NT2/D1 (cell line): ENCODE measurements at regions not wholly inside any gene's neighbourhood (a gene's known extent, or its start where the extent isn't known, plus 50 kb on each side); places are given as distances from the start of the nearest gene placed in this dataset.

Source experiments
- DNase-seq: peaks from one replicate; pipeline ENCODE4 v3.0.0-alpha.2; 2011; ENCODE audit warnings: low read depth, low spot score
- H3K27me3 ChIP-seq: 2 replicates; pipeline ENCODE4 v1.6.0; 2011; ENCODE audit warnings: mild to moderate bottlenecking; ENCODE audit not compliant: insufficient read length, insufficient read depth
- H3K36me3 ChIP-seq: 2 replicates; pipeline ENCODE4 v1.6.1; 2011; ENCODE audit warnings: mild to moderate bottlenecking, low read length, mixed read lengths; ENCODE audit not compliant: insufficient read depth, insufficient read length
- H3K4me1 ChIP-seq: 2 replicates; pipeline ENCODE4 v1.5.1; 2011; ENCODE audit not compliant: insufficient read depth, insufficient read length
- H3K4me3 ChIP-seq: 2 replicates; pipeline ENCODE4 v1.5.1; 2011; ENCODE audit warnings: low read depth; ENCODE audit not compliant: insufficient read length
- H3K9ac ChIP-seq: 2 replicates; pipeline ENCODE4 v1.6.0; 2011; ENCODE audit warnings: low read depth; ENCODE audit not compliant: insufficient read length
- H3K9me3 ChIP-seq: 2 replicates; pipeline ENCODE4 v1.5.1; 2011; ENCODE audit warnings: mild to moderate bottlenecking, low read length; ENCODE audit not compliant: insufficient read depth
- SUZ12 ChIP-seq: IDR thresholded peaks from 2 replicates; pipeline ENCODE4 v1.6.1; 2011; ENCODE audit not compliant: insufficient read length, insufficient read depth; ENCODE audit errors: extremely low read depth
- YY1 ChIP-seq: IDR thresholded peaks from 2 replicates; pipeline ENCODE4 v1.6.1; 2011; ENCODE audit not compliant: insufficient read length, insufficient read depth
- ZNF274 ChIP-seq: IDR thresholded peaks from 2 replicates; pipeline ENCODE4 v1.6.1; 2011; ENCODE audit warnings: mild to moderate bottlenecking, low read depth, low read length

- no peak for TF ChIP-seq SUZ12
- TF ChIP-seq YY1, result no peak
- TF ChIP-seq ZNF274, result no peak
- H3K27me3 ChIP-seq, result no peaks in the 10 kb centered on the region
- H3K9ac ChIP-seq, result no peak overlapping the region
- H3K9me3 ChIP-seq, result 0 out of 2 replicates have a peak, but pooled peaks cover 3% of the 10 kb centered on the region
- H3K4me3 ChIP-seq, result no peak overlapping the region
- no peak for DNase-seq
- H3K4me1 ChIP-seq, result peaks cover 15% of the 10 kb centered on the region
- no peaks in the 10 kb centered on the region for H3K36me3 ChIP-seq
These were observed 174.9 kb downstream of the ETS2 start for GRCh38 chr21:38980416-38981313.

DNA sequence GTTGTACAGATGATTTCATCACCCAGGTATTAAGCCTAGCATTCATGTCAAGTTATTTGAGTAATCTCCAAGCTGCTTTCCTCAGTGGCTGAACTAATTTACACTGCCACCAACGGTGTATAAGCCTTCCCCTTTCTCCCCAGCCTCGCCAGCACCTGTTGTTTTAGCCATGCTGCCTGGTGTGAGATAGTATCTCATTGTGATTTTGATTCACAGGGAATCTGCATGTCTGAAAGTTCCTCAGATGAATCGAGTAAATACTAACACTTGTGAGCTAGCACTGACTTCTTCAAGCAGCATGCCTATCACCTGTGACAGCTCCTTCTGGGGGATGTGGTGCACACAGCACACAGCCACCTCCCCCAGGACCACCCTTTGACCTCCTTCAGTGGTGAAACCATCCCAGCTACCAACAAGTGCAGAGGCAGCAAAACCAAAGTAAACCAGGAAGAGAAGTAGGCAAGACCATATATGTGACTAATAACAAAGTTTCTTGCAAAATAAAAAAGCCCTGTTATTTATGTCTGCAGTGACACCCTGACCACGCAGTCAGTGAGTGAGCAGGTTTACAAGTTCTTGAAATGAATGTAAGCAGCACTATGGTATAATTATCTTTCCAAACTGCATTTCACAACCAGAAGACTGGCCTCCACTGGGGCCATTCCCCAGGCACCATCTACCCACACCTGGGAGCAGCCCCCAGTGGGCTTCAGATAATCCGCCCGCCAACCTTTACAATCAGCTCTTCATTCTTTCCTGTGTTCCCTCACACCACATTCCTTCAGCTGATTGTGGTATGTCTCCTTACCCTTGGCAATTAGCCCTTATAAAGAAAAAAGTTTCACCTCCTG is 173.8 kb downstream of the ETS2 start:
- H3K4me1 ChIP-seq, result peaks cover 15% of the 10 kb centered on the region
- peak; percentile 78 for DNase-seq
- no peak overlapping the region for H3K9ac ChIP-seq
- TF ChIP-seq YY1, result no peak
- no peak for TF ChIP-seq ZNF274
- H3K4me3 ChIP-seq, result no peak overlapping the region
- H3K9me3 ChIP-seq, result 0 out of 2 replicates have a peak, but pooled peaks cover 3% of the 10 kb centered on the region
- H3K36me3 ChIP-seq, result no peaks in the 10 kb centered on the region
- no peaks in the 10 kb centered on the region for H3K27me3 ChIP-seq

GRCh38 chr21:38976900-38977299 is 171.2 kb downstream of the ETS2 start:
- H3K9ac ChIP-seq, result no peak overlapping the region
- TF ChIP-seq SUZ12, result no peak
- H3K27me3 ChIP-seq, result no peaks in the 10 kb centered on the region
- H3K36me3 ChIP-seq, result no peaks in the 10 kb centered on the region
- no peak overlapping the region for H3K4me3 ChIP-seq
- no peak for DNase-seq
- no peaks in the 10 kb centered on the region for H3K9me3 ChIP-seq
- peaks cover 15% of the 10 kb centered on the region for H3K4me1 ChIP-seq

DNA sequence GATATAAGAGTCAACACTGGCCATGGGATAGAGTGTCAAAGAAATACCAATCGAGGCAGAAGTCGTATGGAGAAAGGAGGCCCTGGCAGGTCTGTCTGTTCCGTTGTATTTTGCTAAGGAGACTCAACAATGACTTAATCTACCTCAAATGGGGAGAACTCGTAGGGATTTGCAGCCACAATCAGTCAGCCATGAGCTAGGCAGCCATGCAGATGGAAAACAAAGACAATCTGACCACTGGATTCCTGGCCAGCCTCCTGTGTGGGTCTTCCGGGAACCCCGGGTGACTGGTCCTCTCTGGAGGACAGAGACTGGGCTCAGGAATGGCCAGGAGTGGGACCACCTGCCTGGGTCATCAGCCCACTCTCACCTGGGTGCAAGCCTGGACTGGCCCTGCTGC is 167.8 kb downstream of the ETS2 start:
- no peak overlapping the region for H3K4me3 ChIP-seq
- H3K9ac ChIP-seq, result no peak overlapping the region
- no peak for TF ChIP-seq ZNF274
- no peak for TF ChIP-seq YY1
- no peak for TF ChIP-seq SUZ12
- H3K9me3 ChIP-seq, result no peaks in the 10 kb centered on the region
- no peak for DNase-seq
- no peaks in the 10 kb centered on the region for H3K36me3 ChIP-seq
- no peaks in the 10 kb centered on the region for H3K27me3 ChIP-seq
- H3K4me1 ChIP-seq, result no peaks in the 10 kb centered on the region

GRCh38 chr21:38972078-38972477 is 166.3 kb downstream of the ETS2 start:
- H3K36me3 ChIP-seq, result no peaks in the 10 kb centered on the region
- DNase-seq, result no peak
- TF ChIP-seq SUZ12, result no peak
- TF ChIP-seq YY1, result no peak
- no peak for TF ChIP-seq ZNF274
- no peaks in the 10 kb centered on the region for H3K9me3 ChIP-seq
- no peak overlapping the region for H3K4me3 ChIP-seq
- no peaks in the 10 kb centered on the region for H3K4me1 ChIP-seq
- no peaks in the 10 kb centered on the region for H3K27me3 ChIP-seq
- H3K9ac ChIP-seq, result no peak overlapping the region

GRCh38 chr21:38970765-38971164 is 165.0 kb downstream of the ETS2 start:
- no peaks in the 10 kb centered on the region for H3K9me3 ChIP-seq
- no peaks in the 10 kb centered on the region for H3K27me3 ChIP-seq
- TF ChIP-seq SUZ12 (no peak), YY1 (no peak), ZNF274 (no peak)
- no peaks in the 10 kb centered on the region for H3K36me3 ChIP-seq
- no peak overlapping the region for H3K4me3 ChIP-seq
- H3K9ac ChIP-seq, result no peak overlapping the region
- H3K4me1 ChIP-seq, result no peaks in the 10 kb centered on the region
- DNase-seq, result no peak

- H3K4me1 ChIP-seq, result no peaks in the 10 kb centered on the region
- no peak for TF ChIP-seq SUZ12
- TF ChIP-seq ZNF274, result no peak
- TF ChIP-seq YY1, result no peak
- no peaks in the 10 kb centered on the region for H3K36me3 ChIP-seq
- H3K4me3 ChIP-seq, result no peak overlapping the region
- DNase-seq, result no peak
- H3K9me3 ChIP-seq, result no peaks in the 10 kb centered on the region
- no peaks in the 10 kb centered on the region for H3K27me3 ChIP-seq
- no peak overlapping the region for H3K9ac ChIP-seq
These were observed 163.3 kb downstream of the ETS2 start for GRCh38 chr21:38968887-38969543.
